Mucosa of stomach (tissue), 1 donor: ENCODE measurements at regions not wholly inside any gene's neighbourhood (a gene's known extent, or its start where the extent isn't known, plus 50 kb on each side); places are given as distances from the start of the nearest gene placed in this dataset.

Experiments
- H3K27me3 ChIP-seq: one replicate; pipeline ENCODE4 v1.7.0; 2013; ENCODE audit warnings: mild to moderate bottlenecking, low read length; ENCODE audit not compliant: control insufficient read depth, insufficient read depth
- H3K36me3 ChIP-seq: one replicate; pipeline ENCODE4 v1.7.0; 2013; ENCODE audit warnings: low read length; ENCODE audit not compliant: control insufficient read depth, insufficient read depth
- H3K4me1 ChIP-seq: one replicate; pipeline ENCODE4 v1.7.0; 2013; ENCODE audit warnings: mild to moderate bottlenecking, low read length; ENCODE audit not compliant: control insufficient read depth, insufficient read depth
- H3K4me3 ChIP-seq: one replicate; pipeline ENCODE4 v1.7.0; 2013; ENCODE audit warnings: low read length
- H3K9ac ChIP-seq: one replicate; pipeline ENCODE4 v1.7.0; 2013; ENCODE audit warnings: mild to moderate bottlenecking, low read length, moderate library complexity
- H3K9me3 ChIP-seq: one replicate; pipeline ENCODE4 v1.7.0; 2013; ENCODE audit warnings: mild to moderate bottlenecking, low read length, moderate library complexity; ENCODE audit not compliant: control insufficient read depth
- donor health status: Pancreatic carcinoma.

GRCh38 chr16:86917471-86918365 is 339.4 kb downstream of the FOXL1 start:
- no peak overlapping the region for H3K4me3 ChIP-seq
- no peaks in the 10 kb centered on the region for H3K27me3 ChIP-seq
- no peaks in the 10 kb centered on the region for H3K9me3 ChIP-seq

DNA sequence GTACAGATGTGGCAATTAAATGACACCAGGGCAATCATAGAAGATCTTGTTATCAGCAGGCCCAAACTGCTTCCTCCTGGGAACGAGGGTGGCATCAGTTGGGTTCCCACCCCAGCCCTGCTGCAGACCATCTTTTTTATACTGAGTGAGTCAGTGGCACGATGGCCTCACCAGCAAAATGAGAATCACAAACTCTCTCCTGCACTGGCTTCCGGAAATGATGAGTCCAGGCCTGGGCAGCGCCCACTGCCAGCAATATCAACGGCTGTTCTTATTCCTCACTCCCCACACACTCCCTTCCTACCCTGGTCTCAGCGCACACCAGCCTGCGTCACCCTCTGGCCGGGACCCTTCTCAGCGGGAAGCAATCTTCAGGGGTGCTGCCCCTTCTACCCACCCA is 340.3 kb downstream of the FOXL1 start:
- no peaks in the 10 kb centered on the region for H3K27me3 ChIP-seq

More at GRCh38 chr16:86917471-86918365, 339.4 kb downstream of the FOXL1 start:
- Histone ChIP-seq H3K9ac (no peak overlapping the region), H3K4me1 (no peaks in the 10 kb centered on the region), H3K36me3 (no peaks in the 10 kb centered on the region)

GRCh38 chr16:86919078-86919477 is 340.7 kb downstream of the FOXL1 start:
- no peak overlapping the region for H3K4me3 ChIP-seq
- H3K27me3 ChIP-seq, result no peaks in the 10 kb centered on the region
- no peaks in the 10 kb centered on the region for H3K36me3 ChIP-seq
- H3K9me3 ChIP-seq, result no peaks in the 10 kb centered on the region
- no peaks in the 10 kb centered on the region for H3K4me1 ChIP-seq
- H3K9ac ChIP-seq, result no peak overlapping the region

More for the DNA sequence above, 340.3 kb downstream of the FOXL1 start:
- Histone ChIP-seq H3K9ac (no peak overlapping the region), H3K9me3 (no peaks in the 10 kb centered on the region), H3K4me1 (no peaks in the 10 kb centered on the region), H3K36me3 (no peaks in the 10 kb centered on the region), H3K4me3 (no peak overlapping the region)

DNA sequence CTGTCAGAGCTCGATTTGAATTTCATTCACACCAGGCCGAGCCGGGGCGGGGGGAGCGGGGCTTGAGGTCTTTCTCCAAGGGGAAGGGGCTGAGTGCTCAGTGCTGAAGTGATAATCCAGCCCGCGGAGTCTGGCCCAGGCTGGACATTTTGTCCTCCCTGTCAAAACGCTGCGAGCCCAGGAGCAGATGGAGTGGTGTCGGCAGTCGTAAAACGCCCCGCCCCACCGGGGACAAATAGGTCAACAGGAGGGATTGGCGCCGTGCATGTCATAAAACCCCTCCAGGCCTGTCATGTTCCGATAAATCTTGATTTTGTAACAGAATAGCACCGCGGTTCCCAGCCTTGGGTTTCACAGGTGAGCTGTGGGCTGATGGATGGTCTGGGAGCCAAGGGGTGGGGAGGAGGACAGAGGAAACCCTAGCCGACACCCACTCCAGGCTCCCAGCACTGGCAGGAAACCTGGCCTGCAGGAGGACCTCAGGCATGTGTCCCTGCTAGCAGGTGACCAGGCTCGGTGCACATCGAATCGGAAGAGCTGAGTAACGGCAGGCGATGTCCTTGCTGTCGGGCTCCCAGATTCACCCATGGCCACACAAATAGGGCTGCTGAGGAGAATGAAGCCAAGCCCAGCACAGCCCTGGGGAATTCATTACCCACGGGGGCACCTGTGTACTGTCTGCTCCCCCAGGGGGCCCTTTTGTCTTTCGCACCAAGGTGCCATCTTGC is 341.4 kb downstream of the FOXL1 start:
- Histone ChIP-seq H3K4me3 (no peak overlapping the region), H3K27me3 (peaks cover 3% of the 10 kb centered on the region), H3K9ac (no peak overlapping the region), H3K4me1 (no peaks in the 10 kb centered on the region), H3K9me3 (no peaks in the 10 kb centered on the region), H3K36me3 (no peaks in the 10 kb centered on the region)

GRCh38 chr16:86921289-86921688 is 342.9 kb downstream of the FOXL1 start:
- Histone ChIP-seq H3K9me3 (no peaks in the 10 kb centered on the region), H3K27me3 (peaks cover 10% of the 10 kb centered on the region)

DNA sequence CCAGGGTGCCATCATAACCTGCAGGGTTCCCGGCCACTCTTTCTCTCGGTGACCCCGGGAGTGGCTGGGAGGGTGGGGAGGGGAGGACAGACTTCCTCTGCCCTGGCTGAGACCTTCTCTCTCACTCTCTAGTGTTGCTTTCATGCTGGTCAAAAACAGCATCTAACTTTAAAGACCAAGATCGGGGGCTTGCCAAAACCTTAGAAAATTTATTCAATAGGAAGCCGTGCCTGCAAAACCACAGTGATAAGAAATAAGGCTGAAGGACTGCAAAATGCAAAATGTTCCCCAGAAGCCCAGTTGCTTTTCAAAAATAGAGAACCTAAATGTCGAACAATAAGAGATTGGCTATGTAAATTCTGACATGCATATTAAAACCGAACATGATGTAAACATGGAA is 344.0 kb downstream of the FOXL1 start:
- no peaks in the 10 kb centered on the region for H3K4me1 ChIP-seq
- no peak overlapping the region for H3K9ac ChIP-seq
- peaks cover 13% of the 10 kb centered on the region for H3K27me3 ChIP-seq
- no peaks in the 10 kb centered on the region for H3K9me3 ChIP-seq
- no peaks in the 10 kb centered on the region for H3K36me3 ChIP-seq
- H3K4me3 ChIP-seq, result no peak overlapping the region

More at GRCh38 chr16:86921289-86921688, 342.9 kb downstream of the FOXL1 start:
- no peak overlapping the region for H3K4me3 ChIP-seq
- H3K9ac ChIP-seq, result no peak overlapping the region
- no peaks in the 10 kb centered on the region for H3K4me1 ChIP-seq
- no peaks in the 10 kb centered on the region for H3K36me3 ChIP-seq

- Histone ChIP-seq H3K27me3 (peaks cover 22% of the 10 kb centered on the region), H3K9me3 (no peaks in the 10 kb centered on the region), H3K9ac (no peak overlapping the region)
Measured at GRCh38 chr16:86923656-86924055, 345.3 kb downstream of the FOXL1 start.

DNA sequence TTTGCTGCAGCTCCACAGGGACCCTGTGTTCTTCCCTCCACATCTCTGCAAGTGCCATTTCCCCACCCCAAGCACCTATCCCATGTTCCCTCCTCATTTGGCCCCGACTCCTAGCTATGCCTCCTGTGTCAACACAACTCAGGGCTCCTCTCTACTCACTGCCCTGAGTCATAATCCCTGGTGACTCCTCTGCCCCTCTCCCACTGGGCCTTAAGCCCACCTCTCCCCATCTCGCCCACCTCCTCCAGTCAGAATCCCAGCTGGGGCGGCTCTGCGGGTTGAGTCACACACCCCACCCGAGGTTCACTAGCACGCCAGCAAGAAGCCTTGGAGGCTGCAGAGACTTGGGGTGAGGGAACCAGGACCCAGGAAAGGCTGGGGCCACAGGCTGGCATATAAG is 346.2 kb downstream of the FOXL1 start:
- Histone ChIP-seq H3K36me3 (no peaks in the 10 kb centered on the region), H3K27me3 (peaks cover 25% of the 10 kb centered on the region), H3K4me1 (no peaks in the 10 kb centered on the region), H3K9me3 (no peaks in the 10 kb centered on the region), H3K9ac (no peak overlapping the region), H3K4me3 (no peak overlapping the region)

More at GRCh38 chr16:86923656-86924055, 345.3 kb downstream of the FOXL1 start:
- Histone ChIP-seq H3K4me1 (no peaks in the 10 kb centered on the region), H3K36me3 (no peaks in the 10 kb centered on the region), H3K4me3 (no peak overlapping the region)

GRCh38 chr16:86925067-86925791 is 346.9 kb downstream of the FOXL1 start:
- no peaks in the 10 kb centered on the region for H3K9me3 ChIP-seq

DNA sequence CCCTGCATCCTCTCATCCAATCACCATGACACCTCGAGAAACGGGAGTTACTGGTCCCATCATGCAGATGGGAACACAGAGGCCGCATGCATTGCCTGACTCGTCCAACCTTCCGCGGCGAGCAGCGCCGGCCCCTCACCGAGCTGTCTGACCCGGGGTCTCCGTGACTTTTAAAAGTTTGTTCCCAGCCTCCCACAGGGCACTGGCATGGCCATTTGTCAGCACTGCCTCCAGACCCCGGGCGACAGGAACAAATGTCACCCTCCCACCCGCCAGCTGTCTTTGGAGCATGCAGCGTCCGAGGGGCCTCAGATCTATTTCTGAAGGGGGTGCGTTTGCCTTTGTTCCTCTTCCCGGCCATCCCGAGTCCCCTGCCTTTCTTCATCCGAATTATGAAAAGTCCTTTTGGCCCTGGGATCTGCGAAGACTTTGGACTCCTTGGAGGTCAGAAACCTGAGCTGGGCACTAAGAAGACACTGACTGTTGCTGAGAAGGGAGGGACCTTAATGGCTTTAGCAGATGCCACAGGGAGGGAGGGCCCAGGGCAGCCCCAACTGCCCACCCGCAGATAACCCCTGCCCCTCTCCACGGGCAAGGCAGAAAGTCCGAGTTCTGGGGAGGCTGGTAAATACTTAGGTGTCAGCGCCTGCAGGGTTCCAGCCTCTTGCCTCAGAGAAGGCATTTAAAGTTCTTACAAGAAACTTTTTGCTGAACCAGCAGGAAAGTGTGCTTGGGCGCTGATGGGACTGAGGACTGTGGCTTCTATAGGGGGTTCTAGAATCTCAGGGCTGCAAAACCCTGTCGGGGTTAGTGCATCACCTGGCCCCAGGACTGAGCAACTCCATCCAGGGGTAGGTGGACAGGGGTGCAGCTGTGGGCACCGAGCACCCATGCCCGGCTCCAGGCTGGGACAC is 348.1 kb downstream of the FOXL1 start:
- Histone ChIP-seq H3K4me1 (no peaks in the 10 kb centered on the region), H3K4me3 (no peak overlapping the region), H3K36me3 (no peaks in the 10 kb centered on the region), H3K9ac (no peak overlapping the region), H3K27me3 (peaks cover 26% of the 10 kb centered on the region), H3K9me3 (no peaks in the 10 kb centered on the region)

More at GRCh38 chr16:86925067-86925791, 346.9 kb downstream of the FOXL1 start:
- H3K4me3 ChIP-seq, result no peak overlapping the region
- peaks cover 26% of the 10 kb centered on the region for H3K27me3 ChIP-seq
- H3K4me1 ChIP-seq, result no peaks in the 10 kb centered on the region
- H3K36me3 ChIP-seq, result no peaks in the 10 kb centered on the region
- no peak overlapping the region for H3K9ac ChIP-seq

DNA sequence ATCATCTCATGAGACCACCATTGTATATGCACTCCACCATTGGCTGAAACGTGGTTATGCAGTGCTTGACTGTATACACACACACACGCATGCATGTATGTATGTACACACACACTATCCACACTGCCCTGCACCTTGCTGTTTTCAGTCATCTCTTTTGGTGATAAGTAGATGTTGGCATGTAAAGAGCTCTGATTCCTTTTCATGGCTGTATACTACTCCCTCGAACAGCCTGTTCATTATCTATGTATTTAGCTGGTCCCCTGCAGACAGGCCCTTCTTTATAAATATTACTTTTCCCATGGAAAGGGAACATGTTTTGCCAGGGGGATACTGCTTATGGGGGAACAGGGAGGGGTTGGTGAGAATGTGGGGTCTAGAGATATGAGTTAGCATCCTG is 349.4 kb downstream of the FOXL1 start:
- Histone ChIP-seq H3K9ac (no peak overlapping the region), H3K36me3 (no peaks in the 10 kb centered on the region), H3K27me3 (peaks cover 31% of the 10 kb centered on the region), H3K4me1 (no peaks in the 10 kb centered on the region), H3K9me3 (no peaks in the 10 kb centered on the region), H3K4me3 (no peak overlapping the region)
